GM18867 (cell line): ENCODE measurements at regions not wholly inside any gene's neighbourhood (a gene's known extent, or its start where the extent isn't known, plus 50 kb on each side); places are given as distances from the start of the nearest gene placed in this dataset.

ENCODE experiments used
- ATAC-seq: cut with Tn5 transposase; IDR thresholded peaks from one replicate; pipeline ENCODE4 v1.9.1; 2021; ENCODE audit warnings: mild to moderate bottlenecking, moderate library complexity; ENCODE audit not compliant: unreplicated experiment

DNA sequence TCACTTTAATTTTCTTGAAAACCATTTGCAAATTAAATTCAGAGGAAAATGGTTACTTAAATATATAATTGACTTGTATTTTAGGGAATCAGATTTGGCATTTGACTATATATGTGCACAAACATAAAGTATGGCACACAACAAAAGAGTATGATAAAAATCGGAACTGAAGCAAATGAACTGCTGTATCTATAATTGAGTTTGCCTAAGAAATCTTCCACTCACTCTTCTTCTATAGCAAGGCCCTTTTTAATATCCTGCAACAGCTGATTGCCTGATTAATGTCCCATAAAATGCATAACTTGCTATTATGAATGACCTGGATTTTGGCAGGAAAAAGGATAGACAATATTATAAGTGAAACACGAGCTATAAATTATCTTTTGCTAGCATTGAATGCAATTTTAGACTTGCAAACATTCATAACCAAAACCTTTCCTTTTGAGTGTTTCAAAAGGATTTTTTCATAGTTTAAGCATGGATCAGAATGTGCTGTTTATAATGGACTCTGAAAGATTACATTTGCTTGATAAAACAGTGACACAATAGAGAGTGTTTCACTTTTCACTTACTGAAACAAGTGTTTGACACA lies 2204.3 kb downstream of the MRPL39 start:
- ATAC-seq, result no peak

DNA sequence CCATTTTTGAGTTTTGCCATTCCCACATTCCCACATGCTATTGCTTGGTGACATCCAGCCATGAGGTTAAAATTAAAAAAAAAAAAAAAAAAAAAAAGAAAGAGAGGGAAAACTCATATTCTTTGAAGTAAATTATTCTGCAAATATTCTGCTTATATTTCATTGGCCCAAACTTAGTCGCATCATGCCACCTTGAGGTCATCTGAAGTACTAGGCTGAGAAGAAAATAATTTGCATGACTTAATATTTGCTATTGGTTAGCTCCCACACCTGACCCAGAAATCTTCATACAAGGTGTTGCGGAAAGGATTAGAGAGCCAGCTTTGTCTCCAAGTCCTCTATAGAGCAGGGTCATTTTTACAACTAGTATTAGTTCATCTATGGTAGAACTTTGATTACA lies 2206.0 kb downstream of the MRPL39 start:
- ATAC-seq, result peak; percentile 71

DNA sequence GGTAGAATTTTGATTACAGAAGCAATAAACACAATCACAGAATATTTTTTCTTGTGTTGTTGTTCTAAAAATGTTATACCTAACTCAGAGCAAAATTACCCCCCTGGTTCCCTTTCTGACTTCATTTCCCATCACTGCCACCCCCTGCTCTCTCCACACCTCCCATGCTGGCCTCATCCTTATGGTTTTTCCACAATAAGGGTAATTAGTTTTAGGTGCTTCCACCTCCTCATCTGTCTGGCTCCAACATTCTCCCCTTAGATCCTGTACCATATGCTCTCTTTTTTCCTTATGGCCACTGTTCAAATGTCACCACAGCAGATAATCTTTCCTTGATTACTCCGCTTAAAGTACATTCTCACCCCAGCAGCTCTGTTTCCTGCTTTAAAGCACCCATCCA lies 2208.6 kb downstream of the MRPL39 start:
- no peak for ATAC-seq

DNA sequence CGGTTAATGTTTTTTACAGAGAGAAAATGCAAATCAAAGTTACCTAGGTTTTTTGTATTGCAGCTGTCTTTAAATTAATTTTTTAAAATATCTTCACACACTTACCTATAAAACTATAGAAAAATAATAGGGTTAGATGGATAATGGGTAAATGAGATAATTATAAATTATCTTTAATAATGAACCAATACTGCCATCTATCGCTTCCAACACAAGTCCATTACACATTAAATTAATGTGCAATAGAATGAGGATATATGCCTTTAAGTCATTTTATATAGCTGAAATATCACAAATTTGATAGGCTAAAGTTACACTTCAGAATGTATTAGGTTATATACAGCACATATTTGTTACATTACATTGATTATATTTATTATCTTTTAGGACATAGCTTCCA lies 2212.8 kb downstream of the MRPL39 start:
- no peak for ATAC-seq

DNA sequence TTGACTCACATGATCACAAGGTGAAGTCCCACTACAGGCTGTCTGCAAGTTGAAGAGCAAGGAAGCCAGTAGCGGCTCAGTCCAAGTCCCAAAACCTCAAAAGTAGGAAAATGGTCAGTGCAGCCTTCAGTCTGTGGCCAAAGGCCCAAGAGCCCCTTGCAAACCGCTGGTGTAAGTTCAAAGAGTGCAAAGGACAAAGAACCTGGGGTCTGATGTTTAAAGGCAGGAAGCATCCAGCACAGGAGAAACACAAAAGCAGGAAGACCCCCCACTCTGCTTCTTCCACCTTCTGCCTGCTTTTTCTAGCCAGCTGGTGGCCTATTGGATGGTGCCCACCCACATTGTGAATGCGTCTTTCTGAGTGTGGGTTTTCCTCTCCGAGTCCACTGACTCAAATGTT lies 2222.6 kb downstream of the MRPL39 start:
- ATAC-seq, result no peak

DNA sequence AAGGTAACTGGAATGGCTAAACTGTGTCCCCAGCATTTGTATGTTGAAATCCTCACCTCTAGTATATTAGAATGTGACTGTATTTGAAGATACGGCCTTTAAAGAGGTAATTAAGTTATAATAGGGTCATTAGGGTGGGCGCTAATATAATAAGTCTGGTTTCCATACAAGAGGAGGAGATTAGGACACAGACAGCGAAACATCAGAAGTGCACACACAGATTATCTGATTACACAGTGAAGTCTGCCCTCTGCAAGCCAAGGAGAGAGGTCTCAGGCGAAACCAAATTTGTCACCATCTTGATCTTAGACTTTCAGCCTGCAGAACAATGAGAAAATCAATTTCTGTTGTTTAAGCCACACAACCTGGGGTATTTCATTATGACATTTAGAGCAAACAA lies 2233.1 kb downstream of the MRPL39 start:
- ATAC-seq, result no peak

DNA sequence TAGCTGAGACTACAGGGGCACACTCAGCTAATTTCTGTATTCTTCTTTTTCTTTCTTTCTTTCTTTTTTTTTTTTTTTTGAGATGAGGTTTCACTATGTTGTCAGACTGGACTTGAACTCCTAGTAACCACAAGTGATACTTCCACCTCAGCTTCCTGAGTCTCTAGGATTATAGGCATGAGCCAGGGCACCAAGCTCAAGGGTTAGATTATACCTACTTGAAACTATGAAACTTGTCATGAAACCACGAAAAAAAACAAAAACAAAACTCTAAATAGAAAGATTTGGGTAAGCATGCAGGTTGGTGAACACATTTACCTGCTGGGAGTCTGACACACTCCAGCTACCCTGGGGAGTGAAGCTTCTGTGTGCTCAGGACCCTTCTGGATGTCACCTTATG lies 2250.4 kb downstream of the MRPL39 start:
- no peak for ATAC-seq

DNA sequence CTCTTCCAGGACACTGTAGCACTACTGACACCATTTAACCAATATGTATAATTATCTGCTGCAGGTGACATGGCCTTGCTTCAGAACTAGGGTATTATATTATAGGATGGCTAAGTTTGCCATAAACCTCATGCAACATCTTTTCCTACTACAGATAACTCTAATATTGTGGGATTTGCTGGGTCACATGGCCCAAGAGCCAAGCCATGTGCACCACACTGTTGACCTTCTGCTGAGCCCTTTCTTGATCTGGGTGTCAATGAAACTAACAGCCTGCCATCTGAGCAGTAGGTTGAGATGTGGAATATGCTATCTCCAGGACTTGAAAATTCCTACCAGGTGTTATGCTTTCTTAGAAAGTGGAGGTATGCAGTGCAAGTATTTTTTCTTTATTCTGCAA lies 2291.1 kb downstream of the MRPL39 start:
- no peak for ATAC-seq

DNA sequence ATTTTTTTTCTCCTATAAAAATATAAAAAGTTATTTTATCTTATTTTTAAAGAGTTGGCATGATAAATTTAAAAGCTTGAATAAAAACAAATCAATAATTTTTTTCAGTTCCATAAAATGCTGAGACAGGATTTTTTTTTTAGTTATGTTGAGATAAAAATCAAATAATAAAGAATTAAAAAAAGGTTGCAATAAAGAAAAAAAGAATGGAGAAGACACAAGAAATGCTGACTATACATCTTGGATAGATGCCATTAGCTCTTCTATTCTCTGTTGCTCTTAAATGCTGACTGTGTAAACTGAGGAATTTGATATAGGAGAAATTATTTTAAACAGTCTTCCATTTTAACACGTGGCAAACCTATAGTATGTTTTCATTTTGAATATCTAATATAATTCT lies 2298.5 kb downstream of the MRPL39 start:
- no peak for ATAC-seq

DNA sequence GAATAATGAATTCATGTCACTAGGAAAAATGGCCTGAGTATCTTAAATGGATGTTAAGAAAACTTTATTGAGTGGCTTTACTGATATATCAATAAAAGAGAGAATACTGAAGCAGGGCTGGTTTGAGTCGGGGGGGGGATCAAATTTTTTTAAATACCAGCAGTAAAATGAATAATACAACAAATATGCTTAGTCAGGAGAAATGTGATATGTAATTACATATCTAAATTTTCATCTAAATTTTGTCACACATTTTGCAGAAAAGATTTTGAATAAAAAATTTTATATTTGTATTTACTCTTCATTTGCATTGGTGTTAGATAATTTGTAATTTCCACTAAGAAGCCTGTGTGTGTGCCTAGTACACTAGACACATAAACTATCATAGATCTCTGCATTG lies 2300.2 kb downstream of the MRPL39 start:
- no peak for ATAC-seq

DNA sequence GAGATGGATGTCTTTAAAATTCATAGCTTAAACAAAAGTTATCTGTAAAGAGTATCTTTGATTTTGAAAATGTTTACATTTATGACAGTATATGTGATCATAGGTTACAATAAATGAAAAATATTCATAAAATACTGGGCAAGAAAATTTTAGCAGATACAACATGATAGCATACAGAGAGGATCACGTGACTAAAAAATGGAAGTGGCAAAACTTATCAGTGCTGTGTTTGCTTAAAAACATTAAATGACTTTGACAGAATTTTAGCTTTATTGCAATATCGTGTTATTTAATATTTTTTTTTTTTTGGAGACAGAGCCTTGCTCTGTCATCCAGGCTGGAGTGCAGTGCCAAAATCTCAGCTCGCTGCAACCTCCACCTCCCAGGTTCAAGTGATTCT lies 2294.1 kb downstream of the NCAM2 start:
- no peak for ATAC-seq

DNA sequence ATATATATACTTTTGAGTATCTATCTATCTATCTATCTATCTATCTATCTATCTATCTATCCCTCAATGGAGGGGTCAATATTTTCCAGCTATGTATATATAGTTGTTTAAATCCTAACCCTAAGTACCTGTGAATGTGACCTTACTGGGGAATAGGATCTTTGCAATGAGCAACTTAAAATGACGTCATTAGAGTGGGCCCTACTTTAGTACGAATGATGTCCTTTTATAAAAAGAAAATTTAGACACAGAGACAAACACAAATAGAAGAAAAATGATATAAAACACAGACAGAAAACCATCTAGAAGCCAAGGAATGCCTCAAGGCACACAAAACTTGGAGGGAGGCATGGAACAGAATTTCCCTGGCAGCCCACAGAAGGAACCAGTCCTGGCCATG lies 2283.7 kb downstream of the NCAM2 start:
- no peak for ATAC-seq

DNA sequence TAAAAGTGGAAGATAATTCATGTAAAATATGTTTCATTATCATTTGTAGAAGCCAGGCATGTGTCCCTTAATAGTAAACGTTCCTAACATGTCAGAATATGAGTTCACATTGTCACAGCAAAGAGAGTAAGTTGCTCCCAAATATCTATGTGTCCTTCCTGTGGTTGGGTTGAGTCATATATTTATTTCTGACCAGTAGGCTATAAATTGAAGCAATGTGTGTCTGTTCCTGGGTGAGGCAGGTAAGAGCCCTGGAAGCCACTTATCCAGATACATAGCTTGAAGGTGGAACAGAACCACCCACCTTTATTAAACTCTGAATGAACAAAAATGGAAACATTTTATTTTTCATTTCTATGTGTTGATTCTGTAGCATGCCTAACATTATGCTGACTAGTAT lies 2251.6 kb downstream of the NCAM2 start:
- ATAC-seq, result no peak

DNA sequence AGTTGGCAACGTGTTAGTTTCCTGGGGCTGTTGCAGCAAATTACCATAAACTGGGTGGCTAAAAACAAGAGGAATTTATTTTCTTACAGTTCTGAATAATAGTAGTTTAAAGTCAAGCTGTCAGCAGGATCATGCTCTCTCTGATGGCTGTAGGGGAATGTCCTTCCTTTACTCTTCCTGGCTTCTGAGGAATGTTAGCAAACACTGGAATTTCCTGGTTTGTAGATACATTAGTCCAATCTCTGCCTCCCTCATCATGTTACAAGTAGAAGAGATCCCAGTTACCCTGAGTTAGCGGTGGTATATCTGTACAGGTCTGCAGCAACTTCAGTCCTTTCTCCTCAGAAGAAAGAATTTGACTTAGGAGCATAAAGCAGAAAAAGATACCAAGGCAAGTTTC lies 2249.1 kb downstream of the NCAM2 start:
- ATAC-seq, result no peak

DNA sequence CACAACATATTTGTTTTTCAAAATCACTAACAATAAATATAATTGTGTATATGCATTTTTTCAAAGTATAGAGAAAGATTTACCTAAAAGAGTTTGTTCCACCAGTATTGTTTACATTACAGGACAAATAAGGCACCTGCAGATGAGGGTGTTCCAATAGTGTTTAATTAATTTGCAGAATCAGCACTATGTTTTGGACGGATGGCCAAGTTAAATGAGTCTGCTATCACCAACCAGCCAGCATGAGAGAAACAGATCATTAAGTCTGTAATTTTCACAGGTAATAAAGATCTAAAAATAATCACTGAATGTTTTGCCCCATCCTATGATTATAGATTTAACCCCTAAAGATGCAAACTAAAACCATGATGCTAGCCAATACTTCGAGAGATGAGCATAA lies 2247.0 kb downstream of the NCAM2 start:
- no peak for ATAC-seq

DNA sequence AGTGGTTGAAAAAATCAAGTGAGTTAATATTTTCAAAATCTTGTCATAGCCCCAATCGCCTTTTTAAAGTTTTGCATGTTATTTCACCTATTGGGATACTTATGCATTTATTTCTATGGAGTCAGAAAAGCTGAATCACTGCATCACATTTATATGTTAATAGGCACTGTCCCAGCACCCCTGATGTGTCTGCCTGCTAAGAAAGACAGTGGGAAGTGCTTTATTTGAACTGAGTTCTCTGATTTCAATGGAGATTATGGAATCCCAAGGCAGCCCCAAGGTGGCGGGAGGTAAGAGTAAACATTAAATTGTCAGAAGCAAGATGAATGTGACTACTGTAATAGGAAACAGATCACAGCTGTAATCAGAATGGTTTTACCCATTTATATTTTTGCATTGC lies 2225.7 kb downstream of the NCAM2 start:
- no peak for ATAC-seq

DNA sequence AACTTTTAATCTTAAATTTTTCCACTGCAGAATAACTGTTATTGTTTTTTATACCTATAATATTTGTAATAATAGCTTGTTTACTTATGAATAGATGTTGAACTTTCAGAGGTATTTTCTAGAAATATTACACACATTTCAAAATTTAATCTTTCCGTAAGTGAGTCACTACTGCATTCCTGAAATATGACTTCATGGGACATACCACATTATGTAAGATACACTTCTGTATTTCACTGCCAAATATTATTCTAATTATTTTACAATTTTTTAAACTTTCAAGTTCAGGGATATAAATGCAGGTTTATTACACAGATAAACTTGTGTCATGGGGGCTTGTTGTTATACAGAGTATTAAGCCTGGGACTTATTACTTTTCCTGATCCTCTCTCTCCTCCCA lies 2220.5 kb downstream of the NCAM2 start:
- ATAC-seq, result no peak

DNA sequence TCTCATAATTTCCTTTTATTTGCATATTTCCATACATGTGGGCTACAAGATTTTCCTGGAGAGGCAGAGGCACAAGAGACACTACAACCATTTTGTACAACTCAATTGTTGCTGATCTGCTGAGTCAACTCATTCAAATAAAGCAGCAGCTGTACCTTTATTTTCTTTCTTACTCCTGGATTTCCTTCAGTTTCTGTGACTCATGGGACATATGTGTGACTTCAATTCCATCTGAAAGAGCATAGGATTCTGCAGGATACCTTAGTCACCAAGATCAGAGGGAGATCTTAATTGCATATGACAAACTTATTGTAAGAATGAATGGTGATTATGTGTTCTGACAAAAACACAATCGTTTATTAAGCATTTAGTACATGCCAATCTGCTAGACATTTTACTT lies 2219.4 kb downstream of the NCAM2 start:
- no peak for ATAC-seq

DNA sequence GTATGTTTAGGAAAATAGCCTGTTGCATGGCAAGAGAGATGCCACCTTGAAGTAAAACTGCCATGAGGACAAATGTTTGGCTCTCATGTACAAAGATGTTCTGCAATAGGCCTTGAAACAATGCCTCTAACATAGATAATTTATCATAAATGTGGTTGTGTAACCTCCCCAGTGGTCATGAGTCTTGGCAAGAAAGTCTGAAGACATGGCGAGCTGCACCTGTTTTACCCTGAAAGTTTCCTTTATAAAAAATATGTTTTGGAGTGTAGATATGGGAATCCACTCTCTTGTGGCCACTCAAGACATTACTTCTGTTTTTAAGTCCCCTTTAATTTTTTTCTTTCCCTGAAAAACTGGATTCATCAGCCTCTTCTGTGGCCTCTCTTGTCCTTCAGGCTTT lies 2217.1 kb downstream of the NCAM2 start:
- ATAC-seq, result no peak
